ENCODE measurements at regions not wholly inside any gene's neighbourhood (a gene's known extent, or its start where the extent isn't known, plus 50 kb on each side); places are given as distances from the start of the nearest gene placed in this dataset.

DNA sequence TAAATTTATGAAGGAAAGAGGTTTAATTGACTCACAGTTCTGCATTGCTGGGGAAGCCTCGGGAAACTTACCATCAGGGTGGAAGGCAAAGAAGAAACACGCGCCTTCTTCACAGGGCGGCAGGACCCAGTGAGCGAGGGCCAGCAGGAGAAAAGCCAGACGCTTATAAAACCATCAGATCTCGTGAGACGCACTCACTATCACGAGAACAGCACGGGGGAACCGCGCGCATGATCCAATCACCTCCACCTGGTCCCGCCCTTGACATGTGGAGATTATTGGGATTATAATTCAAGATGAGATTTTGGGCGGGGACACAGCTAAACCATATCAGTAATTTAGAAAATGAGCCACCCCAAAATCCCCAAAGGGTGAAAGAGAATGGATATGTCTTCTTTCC lies 187.1 kb downstream of the RAP2A start:
- no peaks in the 10 kb centered on the region for H4K20me1 ChIP-seq (replicated peaks in 1 of 2; ENCODE audit: control insufficient read depth in 1 of 2, insufficient read depth in 2 of 2, low read length in 2 of 2)
- no peak overlapping the region for H2BK5ac ChIP-seq (ENCODE audit: low read depth, low read length)
- no peak overlapping the region for H3K9ac ChIP-seq (replicated peaks in 1 of 4; ENCODE audit: extremely low read depth in 1 of 4, low read depth in 3 of 4, low read length in 3 of 4)
- H3K23me2 ChIP-seq (ENCODE audit: low read depth, low read length) = no peaks in the 10 kb centered on the region
- no peak overlapping the region for H2BK20ac ChIP-seq (ENCODE audit: low read length)
- H2BK12ac ChIP-seq (ENCODE audit: low read depth, low read length) = no peak overlapping the region
- H3K4me1 ChIP-seq (replicated peaks in 1 of 4; ENCODE audit: control insufficient read depth in 3 of 4, insufficient read depth in 4 of 4, low read length in 3 of 4) = peaks cover 0 to 8% (median 4%) of the 10 kb centered on the region in 4 experiments; a peak in 2 of 7 replicates
- no peak overlapping the region for H3K4ac ChIP-seq (replicated peaks; ENCODE audit: insufficient read length, low read depth, low read length)
- no peak overlapping the region for H3K27ac ChIP-seq (ENCODE audit: low read depth, low read length)
- no peak for TF ChIP-seq CEBPB (IDR thresholded peaks at IDR 0.05; ENCODE audit: low read depth, low read length)
- no peak for TF ChIP-seq POLR2AphosphoS5 (IDR thresholded peaks at IDR 0.05; ENCODE audit: low read depth, low read length)
- TF ChIP-seq PHF8 (conservative IDR thresholded peaks at IDR 0.05; ENCODE audit: low read depth, low read length) = no peak
- no peak for TF ChIP-seq RAD21 (IDR thresholded peaks at IDR 0.05 in 1 of 2, conservative IDR thresholded peaks at IDR 0.05 in 1 of 2; ENCODE audit: low read depth in 2 of 2, low read length in 2 of 2)
- TF ChIP-seq, protein P1, sequence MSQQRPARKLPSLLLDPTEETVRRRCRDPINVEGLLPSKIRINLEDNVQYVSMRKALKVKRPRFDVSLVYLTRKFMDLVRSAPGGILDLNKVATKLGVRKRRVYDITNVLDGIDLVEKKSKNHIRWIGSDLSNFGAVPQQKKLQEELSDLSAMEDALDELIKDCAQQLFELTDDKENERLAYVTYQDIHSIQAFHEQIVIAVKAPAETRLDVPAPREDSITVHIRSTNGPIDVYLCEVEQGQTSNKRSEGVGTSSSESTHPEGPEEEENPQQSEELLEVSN (IDR thresholded peaks at IDR 0.05) = no peak
- TF ChIP-seq GABPA (IDR thresholded peaks at IDR 0.05; ENCODE audit: borderline replicate concordance, insufficient read depth, low read length) = no peak
- TF ChIP-seq TEAD4 (IDR thresholded peaks at IDR 0.05; ENCODE audit: low read depth, low read length) = no peak
- no peak overlapping the region for H3K23ac ChIP-seq (ENCODE audit: insufficient read length)
- no peaks in the 10 kb centered on the region for H3K9me3 ChIP-seq (ENCODE audit: insufficient read depth in 2 of 2, low read depth in 1 of 2, low read length in 1 of 2)
- peak overlapping the region; percentile 98; the same call in 1 of the 2 replicates for H2AFZ ChIP-seq (ENCODE audit: low read length)
- DNase-seq (ENCODE audit: low read depth in 1 of 2, low spot score in 2 of 2) (no peak), FAIRE-seq (no peak)
- H2BK15ac ChIP-seq (ENCODE audit: low read length) = no peak overlapping the region
- ChIA-PET POLR2A (ENCODE audit: partially characterized antibody) (no interaction called here), CTCF (ENCODE audit: partially characterized antibody) (interaction anchor here (0.8 kb wide), 1 partner anchor 132 kb away, joined by 3 read pairs; no protein-coding TSS in a partner anchor)
- no peak overlapping the region for H4K91ac ChIP-seq (replicated peaks; ENCODE audit: insufficient read length, low read length)
- no peak overlapping the region for H2BK120ac ChIP-seq (replicated peaks; ENCODE audit: low read depth, low read length)
- 93% methylated on average over 15 of the region's 15 CpGs; no CpG with 5 or more reads in 1 of the 2 experiments for WGBS, 2 experiments (ENCODE audit: extremely low coverage in 1 of 2, insufficient coverage in 1 of 2, insufficient read length in 1 of 2, insufficient replicate concordance in 2 of 2, low coverage in 1 of 2, low lambda C conversion rate in 2 of 2, missing lambda C conversion rate in 1 of 2)
- no peak overlapping the region for H4K5ac ChIP-seq (ENCODE audit: insufficient read length, low read depth, low read length)
- no peak overlapping the region for H3K4me3 ChIP-seq (ENCODE audit: extremely low read depth in 1 of 4, insufficient read depth in 2 of 4, low read depth in 3 of 4, low read length in 4 of 4)
- no peaks in the 10 kb centered on the region for H3K79me1 ChIP-seq (ENCODE audit: low read depth, low read length)
- no peaks in the 10 kb centered on the region for H3K79me2 ChIP-seq (ENCODE audit: control insufficient read depth in 1 of 2, insufficient read depth in 2 of 2, low read length in 2 of 2)
- H4K8ac ChIP-seq (ENCODE audit: extremely low read depth, insufficient read depth, low read length) = no peak overlapping the region
- no peak overlapping the region for H3K18ac ChIP-seq (ENCODE audit: extremely low read depth, low read length)
- H3K27me3 ChIP-seq (replicated peaks in 1 of 4; ENCODE audit: control insufficient read depth in 3 of 4, extremely low read depth in 1 of 4, insufficient read depth in 3 of 4, low read length in 3 of 4) = no peaks in the 10 kb centered on the region
- H3K14ac ChIP-seq (ENCODE audit: insufficient read length) = no peak overlapping the region
- H3K36me3 ChIP-seq (ENCODE audit: control insufficient read depth in 2 of 4, insufficient read depth in 4 of 4, low read length in 3 of 4) = no peaks in the 10 kb centered on the region
- no peak overlapping the region for H2AK5ac ChIP-seq (ENCODE audit: low read depth, low read length)
- H3K56ac ChIP-seq (replicated peaks; ENCODE audit: insufficient read length, low read depth, low read length) = no peak overlapping the region
- H3K4me2 ChIP-seq (ENCODE audit: insufficient read depth in 1 of 2, low read depth in 2 of 2, low read length in 2 of 2) = no peak overlapping the region
